ENCODE measurements at regions not wholly inside any gene's neighbourhood (a gene's known extent, or its start where the extent isn't known, plus 50 kb on each side); places are given as distances from the start of the nearest gene placed in this dataset.

DNA sequence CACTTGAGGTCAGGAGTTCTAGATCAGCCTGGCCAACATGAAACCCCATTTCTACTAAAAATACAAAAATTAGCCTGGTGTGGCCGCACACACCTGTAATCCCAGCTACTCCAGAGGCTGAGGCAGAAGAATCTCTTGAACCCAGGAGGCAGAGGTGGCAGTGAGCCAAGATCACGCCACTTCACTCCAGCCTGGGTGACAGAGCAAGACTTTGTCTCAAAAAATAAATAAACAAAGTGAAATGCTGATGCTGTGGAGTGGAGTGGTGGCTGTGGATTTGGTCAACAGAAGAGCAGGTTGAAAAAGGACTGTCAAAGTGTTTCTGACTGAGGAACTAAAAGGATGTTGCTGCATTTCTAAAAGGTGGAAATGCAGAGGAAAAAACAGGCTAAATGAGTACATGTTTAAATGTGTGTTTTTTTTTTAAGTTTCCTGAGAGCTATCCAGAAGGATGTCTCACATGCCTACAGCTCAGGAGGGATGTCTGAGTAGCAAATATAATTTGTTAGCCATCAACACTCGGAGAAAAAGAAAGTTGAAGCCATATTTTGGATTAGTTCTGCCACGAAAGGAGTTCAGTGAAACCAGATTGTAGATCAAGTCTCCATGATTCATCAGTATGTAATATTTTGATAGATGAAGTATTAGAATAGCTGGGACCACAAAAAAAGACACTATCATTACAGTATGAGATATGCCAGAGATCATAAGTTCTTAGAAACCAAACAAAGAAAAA lies 621.1 kb upstream of the ADGRB3 start:
- Histone ChIP-seq H3K4me3 (ENCODE audit: low read length) (no peak overlapping the region), H3K4me2 (ENCODE audit: low read length) (no peak overlapping the region)
- TF ChIP-seq EZH2phosphoT487 (IDR thresholded peaks at IDR 0.05; ENCODE audit: low read depth) = no peak
- TF ChIP-seq, protein P1, sequence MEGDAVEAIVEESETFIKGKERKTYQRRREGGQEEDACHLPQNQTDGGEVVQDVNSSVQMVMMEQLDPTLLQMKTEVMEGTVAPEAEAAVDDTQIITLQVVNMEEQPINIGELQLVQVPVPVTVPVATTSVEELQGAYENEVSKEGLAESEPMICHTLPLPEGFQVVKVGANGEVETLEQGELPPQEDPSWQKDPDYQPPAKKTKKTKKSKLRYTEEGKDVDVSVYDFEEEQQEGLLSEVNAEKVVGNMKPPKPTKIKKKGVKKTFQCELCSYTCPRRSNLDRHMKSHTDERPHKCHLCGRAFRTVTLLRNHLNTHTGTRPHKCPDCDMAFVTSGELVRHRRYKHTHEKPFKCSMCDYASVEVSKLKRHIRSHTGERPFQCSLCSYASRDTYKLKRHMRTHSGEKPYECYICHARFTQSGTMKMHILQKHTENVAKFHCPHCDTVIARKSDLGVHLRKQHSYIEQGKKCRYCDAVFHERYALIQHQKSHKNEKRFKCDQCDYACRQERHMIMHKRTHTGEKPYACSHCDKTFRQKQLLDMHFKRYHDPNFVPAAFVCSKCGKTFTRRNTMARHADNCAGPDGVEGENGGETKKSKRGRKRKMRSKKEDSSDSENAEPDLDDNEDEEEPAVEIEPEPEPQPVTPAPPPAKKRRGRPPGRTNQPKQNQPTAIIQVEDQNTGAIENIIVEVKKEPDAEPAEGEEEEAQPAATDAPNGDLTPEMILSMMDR (IDR thresholded peaks at IDR 0.05; ENCODE audit: low read depth, low read length) = no peak

DNA sequence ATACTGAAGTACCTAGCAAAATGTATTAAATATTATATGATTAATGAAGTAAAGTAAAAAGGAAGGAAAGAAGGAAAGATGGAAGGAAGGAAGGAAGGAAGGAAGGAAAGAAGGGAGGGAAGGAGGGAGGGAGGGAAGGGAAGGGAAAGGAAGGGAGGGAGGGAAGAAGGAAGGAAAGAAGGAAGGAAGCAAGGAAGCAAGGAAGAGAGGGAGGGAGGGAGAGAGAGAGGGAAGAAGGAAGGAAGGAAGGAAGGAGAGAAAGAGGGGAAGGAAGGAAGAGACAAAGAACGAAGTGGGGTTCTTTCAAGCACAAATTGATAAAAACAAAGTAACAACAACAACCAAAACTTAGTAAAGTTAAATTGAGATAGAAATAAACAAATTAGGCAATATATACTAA lies 622.3 kb upstream of the ADGRB3 start:
- no peak overlapping the region for H3K4me3 ChIP-seq (ENCODE audit: low read length)
- H3K4me1 ChIP-seq (ENCODE audit: low read length) = no peaks in the 10 kb centered on the region
- no peaks in the 10 kb centered on the region for H3K27me3 ChIP-seq (ENCODE audit: low read depth, low read length)
- no peak overlapping the region for H3K9ac ChIP-seq (ENCODE audit: low read length)
- no peaks in the 10 kb centered on the region for H3K79me2 ChIP-seq (ENCODE audit: low read length)
- no peaks in the 10 kb centered on the region for H4K20me1 ChIP-seq (ENCODE audit: insufficient read depth, low read length)
- H3K9me3 ChIP-seq (ENCODE audit: insufficient read depth, low read length) = no peaks in the 10 kb centered on the region
- no peak overlapping the region for H3K27ac ChIP-seq (ENCODE audit: low read length)
- no peak overlapping the region for H3K4me2 ChIP-seq (ENCODE audit: low read length)
- TF ChIP-seq EZH2phosphoT487 (IDR thresholded peaks at IDR 0.05; ENCODE audit: low read depth) = no peak
- TF ChIP-seq, protein P1 (IDR thresholded peaks at IDR 0.05; ENCODE audit: low read depth, low read length) = no peak
- H3K36me3 ChIP-seq (replicated peaks; ENCODE audit: low read depth, low read length) = no peaks in the 10 kb centered on the region
- no peak overlapping the region for H2AFZ ChIP-seq (ENCODE audit: low read depth, low read length)

More for the DNA sequence above, 621.1 kb upstream of the ADGRB3 start:
- no peak overlapping the region for H3K27ac ChIP-seq (ENCODE audit: low read length)
- no peaks in the 10 kb centered on the region for H3K9me3 ChIP-seq (ENCODE audit: insufficient read depth, low read length)
- no peaks in the 10 kb centered on the region for H4K20me1 ChIP-seq (ENCODE audit: insufficient read depth, low read length)
- no peaks in the 10 kb centered on the region for H3K27me3 ChIP-seq (ENCODE audit: low read depth, low read length)
- H2AFZ ChIP-seq (ENCODE audit: low read depth, low read length) = no peak overlapping the region
- no peak overlapping the region for H3K9ac ChIP-seq (ENCODE audit: low read length)
- H3K79me2 ChIP-seq (ENCODE audit: low read length) = no peaks in the 10 kb centered on the region
- no peaks in the 10 kb centered on the region for H3K4me1 ChIP-seq (ENCODE audit: low read length)
- H3K36me3 ChIP-seq (replicated peaks; ENCODE audit: low read depth, low read length) = no peaks in the 10 kb centered on the region

DNA sequence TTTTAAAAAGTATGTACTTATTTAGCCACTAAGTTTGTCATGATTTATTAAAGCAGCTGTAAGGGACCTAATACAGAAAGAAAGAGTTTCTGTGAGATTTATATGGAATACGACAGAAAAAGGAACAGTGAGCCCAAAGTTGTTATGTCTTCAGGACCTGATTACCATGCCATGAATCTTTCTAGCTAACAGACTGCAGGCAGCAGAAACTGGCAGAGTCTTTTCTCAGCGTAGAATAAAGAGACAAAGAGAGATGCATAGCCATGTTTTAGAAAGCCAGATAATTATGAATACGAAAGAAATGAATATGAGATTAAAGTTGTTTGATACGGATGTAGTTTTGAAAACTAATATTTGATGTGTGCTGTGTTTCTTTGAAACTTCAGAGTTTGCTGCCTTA lies 624.1 kb upstream of the ADGRB3 start:
- H4K20me1 ChIP-seq (ENCODE audit: insufficient read depth, low read length) = no peaks in the 10 kb centered on the region
- no peak overlapping the region for H3K27ac ChIP-seq (ENCODE audit: low read length)
- H3K4me2 ChIP-seq (ENCODE audit: low read length) = no peak overlapping the region
- H3K36me3 ChIP-seq (replicated peaks; ENCODE audit: low read depth, low read length) = no peaks in the 10 kb centered on the region
- TF ChIP-seq, protein P1 (IDR thresholded peaks at IDR 0.05; ENCODE audit: low read depth, low read length) = no peak
- no peak for TF ChIP-seq EZH2phosphoT487 (IDR thresholded peaks at IDR 0.05; ENCODE audit: low read depth)
- no peak overlapping the region for H3K4me3 ChIP-seq (ENCODE audit: low read length)
- no peaks in the 10 kb centered on the region for H3K79me2 ChIP-seq (ENCODE audit: low read length)
- no peaks in the 10 kb centered on the region for H3K9me3 ChIP-seq (ENCODE audit: insufficient read depth, low read length)
- H3K27me3 ChIP-seq (ENCODE audit: low read depth, low read length) = no peaks in the 10 kb centered on the region
- no peaks in the 10 kb centered on the region for H3K4me1 ChIP-seq (ENCODE audit: low read length)
- H3K9ac ChIP-seq (ENCODE audit: low read length) = no peak overlapping the region
- H2AFZ ChIP-seq (ENCODE audit: low read depth, low read length) = no peak overlapping the region

DNA sequence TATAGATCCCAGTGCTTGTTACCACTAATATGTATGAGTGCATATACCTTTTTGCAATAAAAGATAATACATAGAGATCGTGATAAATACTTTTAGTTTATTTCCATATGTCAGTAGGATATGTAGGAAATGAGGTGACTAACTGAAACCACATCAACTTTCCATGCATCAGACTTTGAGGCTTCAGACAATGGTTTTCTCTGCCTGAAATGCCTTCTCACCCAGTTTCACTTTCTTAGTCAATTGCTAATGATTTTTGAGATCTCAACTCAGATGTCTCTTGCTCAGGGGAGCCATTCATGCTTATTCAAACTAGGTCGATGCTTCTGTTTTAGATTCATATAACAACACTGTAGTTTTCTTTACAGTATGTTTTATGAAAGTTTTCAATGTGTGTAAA lies 626.6 kb upstream of the ADGRB3 start:
- Histone ChIP-seq H3K36me3 (replicated peaks; ENCODE audit: low read depth, low read length) (no peaks in the 10 kb centered on the region), H3K79me2 (ENCODE audit: low read length) (no peaks in the 10 kb centered on the region), H3K27ac (ENCODE audit: low read length) (no peak overlapping the region), H3K9ac (ENCODE audit: low read length) (no peak overlapping the region), H2AFZ (ENCODE audit: low read depth, low read length) (0 out of 2 replicates have a peak overlapping the region, but pooled peaks have one; percentile 1), H4K20me1 (ENCODE audit: insufficient read depth, low read length) (no peaks in the 10 kb centered on the region), H3K4me3 (ENCODE audit: low read length) (no peak overlapping the region), H3K4me2 (ENCODE audit: low read length) (no peak overlapping the region), H3K4me1 (ENCODE audit: low read length) (no peaks in the 10 kb centered on the region), H3K9me3 (ENCODE audit: insufficient read depth, low read length) (no peaks in the 10 kb centered on the region), H3K27me3 (ENCODE audit: low read depth, low read length) (no peaks in the 10 kb centered on the region)
- TF ChIP-seq EZH2phosphoT487 (IDR thresholded peaks at IDR 0.05; ENCODE audit: low read depth) = no peak
- TF ChIP-seq, protein P1 (IDR thresholded peaks at IDR 0.05; ENCODE audit: low read depth, low read length) = no peak
